Thyroid gland (tissue), 4 donors: ENCODE measurements at regions not wholly inside any gene's neighbourhood (a gene's known extent, or its start where the extent isn't known, plus 50 kb on each side); places are given as distances from the start of the nearest gene placed in this dataset.

ENCODE experiments used
- CTCF ChIP-seq, 6 experiments: fragments of 200-600 bp in 3 of 6; fragments of 450-650 bp in 3 of 6; sonication (generic) in 3 of 6; IDR thresholded peaks; one replicate each; pipeline ENCODE4 v1.5.1; 2016 to 2019; ENCODE audit warnings: antibody characterized with exemption in 6 of 6, mild to moderate bottlenecking in 2 of 6, inconsistent platforms in 1 of 6, moderate library complexity in 1 of 6
- POLR2A ChIP-seq, 2 donors: fragments of 450-650 bp; IDR thresholded peaks; one replicate each; pipeline ENCODE4 v1.6.1; 2017; ENCODE audit warnings: antibody characterized with exemption in 2 of 2, mild to moderate bottlenecking in 2 of 2, moderate library complexity in 1 of 2

- TF ChIP-seq POLR2A (IDR thresholded peaks at IDR 0.05) (no peak), CTCF (IDR thresholded peaks at IDR 0.05) (no peak)
These were observed 610.4 kb downstream of the RFPL4B start for GRCh38 chr6:112957536-112957916.
